T-helper 17 cell (primary cell): ENCODE measurements at regions not wholly inside any gene's neighbourhood (a gene's known extent, or its start where the extent isn't known, plus 50 kb on each side); places are given as distances from the start of the nearest gene placed in this dataset.
A peak's percentile ranks its signal among the peaks of the same experiment; 100 is the strongest.

Experiments
- ATAC-seq: fragments of 150-1000 bp; cut with Tn5 transposase; 2 replicates; pipeline ENCODE4 v1.10.0; 2021; ENCODE audit warnings: mild to moderate bottlenecking, moderate library complexity
- DNase-seq, 3 donors: peaks; one replicate each; pipeline versions ENCODE4 v3.0.0 to v3.0.0-alpha.2; 2020 to 2021
- H3K9me3 ChIP-seq: one replicate; pipeline ENCODE4 v1.7.0; 2013; ENCODE audit warnings: low read length, mild to moderate bottlenecking; ENCODE audit not compliant: control insufficient read depth, poor library complexity, severe bottlenecking
- H3K27ac Mint-ChIP-seq: one replicate; pipeline ENCODE4 v1.8.0; 2022; ENCODE audit warnings: mild to moderate bottlenecking, moderate library complexity, mixed read lengths
- H3K27me3 Mint-ChIP-seq: one replicate; pipeline ENCODE4 v1.8.0; 2022; ENCODE audit warnings: mixed read lengths
- H3K36me3 Mint-ChIP-seq: one replicate; pipeline ENCODE4 v1.8.0; 2022; ENCODE audit warnings: low read depth, mixed read lengths
- H3K4me1 Mint-ChIP-seq: one replicate; pipeline ENCODE4 v1.8.0; 2022; ENCODE audit warnings: mild to moderate bottlenecking, mixed read lengths
- H3K4me3 Mint-ChIP-seq: one replicate; pipeline ENCODE4 v1.8.0; 2022; ENCODE audit warnings: mild to moderate bottlenecking, moderate library complexity, mixed read lengths

DNA sequence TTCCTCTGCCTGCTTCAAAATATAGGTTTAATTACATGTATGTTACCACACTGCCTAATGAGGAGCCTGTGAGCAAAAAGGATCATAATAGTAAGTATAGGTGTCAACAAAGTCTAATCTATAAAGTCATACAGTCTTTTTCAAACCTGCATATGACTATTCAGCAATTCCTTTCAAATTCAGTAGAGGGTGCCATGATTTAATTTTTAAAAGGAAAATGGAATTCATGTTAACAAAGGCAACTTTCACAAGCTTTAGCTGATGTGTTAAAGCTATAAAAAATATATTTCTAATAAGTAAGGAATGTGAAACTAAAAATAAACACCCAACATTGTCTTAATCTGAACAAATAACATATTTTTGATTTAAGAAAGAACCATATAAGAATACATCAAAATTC lies 52.1 kb downstream of the MPP7 start:
- H3K9me3 ChIP-seq = no peaks in the 10 kb centered on the region
- peaks cover 14% of the 10 kb centered on the region for H3K4me1 Mint-ChIP-seq
- no peak overlapping the region for H3K4me3 Mint-ChIP-seq
- DNase-seq = no peak
- H3K27me3 Mint-ChIP-seq = no peaks in the 10 kb centered on the region
- ATAC-seq = peak; percentile 51
- peak overlapping the region; percentile 61 for H3K27ac Mint-ChIP-seq
- H3K36me3 Mint-ChIP-seq = no peaks in the 10 kb centered on the region

DNA sequence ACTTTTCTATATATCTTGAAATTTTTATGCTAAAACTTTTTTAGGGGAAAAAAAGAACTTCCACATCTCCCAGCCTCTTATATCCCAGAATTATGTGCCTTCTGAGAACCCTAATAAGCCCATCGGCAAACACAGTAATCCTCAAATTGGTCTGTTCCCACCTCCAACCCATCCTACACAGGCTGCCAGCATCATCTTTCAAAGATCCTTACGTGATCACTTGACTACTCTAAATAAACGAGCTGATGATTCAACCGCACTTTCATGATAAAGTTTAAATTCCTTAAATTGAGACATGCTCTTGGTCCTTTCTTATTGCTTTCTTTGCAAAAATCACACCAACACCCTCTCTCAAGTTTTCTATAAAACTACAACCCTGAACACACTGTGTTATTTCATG lies 52.5 kb downstream of the MPP7 start:
- Mint-ChIP-seq H3K27me3 (no peaks in the 10 kb centered on the region), H3K36me3 (no peaks in the 10 kb centered on the region), H3K4me1 (peaks cover 10% of the 10 kb centered on the region), H3K27ac (peak overlapping the region; percentile 61), H3K4me3 (no peak overlapping the region)
- ATAC-seq (no peak), DNase-seq (no peak)
- H3K9me3 ChIP-seq = no peaks in the 10 kb centered on the region

DNA sequence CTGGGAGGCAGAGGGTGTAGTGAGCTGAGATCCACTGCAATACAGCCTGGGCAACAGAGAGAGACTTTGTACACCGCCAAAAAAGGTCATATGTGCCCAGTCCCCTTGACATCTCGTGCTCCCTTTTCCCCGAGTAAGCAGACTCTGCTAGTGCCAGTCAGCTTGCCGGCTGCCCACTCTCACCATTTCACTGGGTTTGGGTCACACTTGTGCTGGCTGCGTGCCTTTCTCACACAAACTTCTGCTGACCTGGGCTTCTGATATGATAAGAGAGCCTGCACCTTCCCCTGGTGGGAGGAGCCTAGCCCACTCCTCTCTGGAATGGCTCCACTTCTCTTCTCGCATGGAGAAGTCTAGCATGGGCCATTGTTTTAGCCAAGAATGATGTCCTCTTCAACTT lies 53.4 kb downstream of the MPP7 start:
- no peak overlapping the region for H3K4me3 Mint-ChIP-seq
- ATAC-seq = no peak
- H3K36me3 Mint-ChIP-seq = no peaks in the 10 kb centered on the region
- H3K4me1 Mint-ChIP-seq = peaks cover 9% of the 10 kb centered on the region
- H3K9me3 ChIP-seq = no peaks in the 10 kb centered on the region
- H3K27me3 Mint-ChIP-seq = no peaks in the 10 kb centered on the region
- H3K27ac Mint-ChIP-seq = peak overlapping the region; percentile 61
- no peak for DNase-seq

DNA sequence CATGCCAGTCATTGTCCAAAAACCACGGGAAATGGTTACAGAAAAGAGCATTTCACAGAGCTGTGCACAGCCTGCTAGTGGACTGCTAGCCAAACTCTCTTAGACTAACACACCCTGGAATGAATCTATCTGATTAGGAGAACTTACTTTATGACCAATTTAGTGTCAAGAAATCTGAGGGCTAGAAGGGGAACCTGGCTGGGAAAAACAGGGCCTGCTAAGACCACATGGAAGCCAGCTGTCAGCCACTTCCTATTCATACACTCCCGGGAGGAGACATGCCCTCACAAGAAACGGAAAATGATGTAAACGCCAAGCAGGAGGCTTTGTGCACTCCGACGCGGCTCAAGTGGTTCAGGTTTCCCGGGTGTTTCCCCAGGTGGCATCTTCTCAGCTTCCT lies 54.8 kb downstream of the MPP7 start:
- peaks cover 8% of the 10 kb centered on the region for H3K4me1 Mint-ChIP-seq
- H3K27ac Mint-ChIP-seq = peak overlapping the region; percentile 35
- no peaks in the 10 kb centered on the region for H3K36me3 Mint-ChIP-seq
- no peaks in the 10 kb centered on the region for H3K27me3 Mint-ChIP-seq
- no peaks in the 10 kb centered on the region for H3K9me3 ChIP-seq
- ATAC-seq (no peak), DNase-seq (no peak)
- H3K4me3 Mint-ChIP-seq = peak overlapping the region; percentile 31

DNA sequence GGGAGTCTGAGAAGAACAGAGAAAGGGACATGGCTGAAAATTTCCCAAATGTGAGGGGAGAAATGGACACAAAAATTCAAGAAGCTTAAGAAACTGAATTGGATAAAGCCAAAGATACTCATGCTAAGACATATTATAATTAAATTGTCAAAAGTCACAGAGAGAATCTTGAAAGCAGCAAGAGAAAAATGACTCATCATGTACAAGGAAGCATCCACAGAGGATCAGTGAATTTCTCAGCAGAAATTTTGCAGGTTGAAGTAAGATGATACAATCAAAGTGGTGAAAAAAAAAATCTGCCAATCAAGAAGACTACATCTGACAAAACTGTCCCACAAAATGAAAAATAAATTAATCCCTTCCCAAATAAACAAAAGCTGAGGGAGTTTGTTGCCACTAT lies 56.8 kb downstream of the MPP7 start:
- no peaks in the 10 kb centered on the region for H3K9me3 ChIP-seq
- ATAC-seq = no peak
- H3K27me3 Mint-ChIP-seq = no peaks in the 10 kb centered on the region
- H3K36me3 Mint-ChIP-seq = no peaks in the 10 kb centered on the region
- DNase-seq = no peak
- H3K27ac Mint-ChIP-seq = no peak overlapping the region
- no peak overlapping the region for H3K4me3 Mint-ChIP-seq
- peaks cover 7% of the 10 kb centered on the region for H3K4me1 Mint-ChIP-seq

DNA sequence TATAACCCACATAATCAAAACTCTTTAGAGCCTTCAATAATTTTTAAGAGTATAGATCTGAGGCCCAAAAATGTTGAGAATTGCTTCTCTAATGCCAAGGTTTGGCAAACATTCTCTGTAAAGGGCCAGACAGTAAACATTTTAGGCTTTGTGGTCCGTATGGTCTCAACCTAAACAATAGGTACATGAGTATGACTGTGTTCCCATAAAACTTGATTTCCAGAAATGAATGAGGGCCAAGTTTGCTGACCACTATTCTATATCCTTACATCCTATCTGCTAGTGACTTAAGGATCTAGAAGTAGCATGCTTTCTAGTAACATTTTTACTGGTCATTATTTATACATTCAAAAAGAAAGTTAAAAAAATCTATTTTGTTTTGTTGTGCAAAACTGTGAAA lies 58.9 kb downstream of the MPP7 start:
- ATAC-seq (no peak), DNase-seq (no peak)
- H3K36me3 Mint-ChIP-seq = no peaks in the 10 kb centered on the region
- no peak overlapping the region for H3K27ac Mint-ChIP-seq
- H3K4me1 Mint-ChIP-seq = peaks cover 6% of the 10 kb centered on the region
- no peaks in the 10 kb centered on the region for H3K9me3 ChIP-seq
- H3K4me3 Mint-ChIP-seq = no peak overlapping the region
- H3K27me3 Mint-ChIP-seq = no peaks in the 10 kb centered on the region

DNA sequence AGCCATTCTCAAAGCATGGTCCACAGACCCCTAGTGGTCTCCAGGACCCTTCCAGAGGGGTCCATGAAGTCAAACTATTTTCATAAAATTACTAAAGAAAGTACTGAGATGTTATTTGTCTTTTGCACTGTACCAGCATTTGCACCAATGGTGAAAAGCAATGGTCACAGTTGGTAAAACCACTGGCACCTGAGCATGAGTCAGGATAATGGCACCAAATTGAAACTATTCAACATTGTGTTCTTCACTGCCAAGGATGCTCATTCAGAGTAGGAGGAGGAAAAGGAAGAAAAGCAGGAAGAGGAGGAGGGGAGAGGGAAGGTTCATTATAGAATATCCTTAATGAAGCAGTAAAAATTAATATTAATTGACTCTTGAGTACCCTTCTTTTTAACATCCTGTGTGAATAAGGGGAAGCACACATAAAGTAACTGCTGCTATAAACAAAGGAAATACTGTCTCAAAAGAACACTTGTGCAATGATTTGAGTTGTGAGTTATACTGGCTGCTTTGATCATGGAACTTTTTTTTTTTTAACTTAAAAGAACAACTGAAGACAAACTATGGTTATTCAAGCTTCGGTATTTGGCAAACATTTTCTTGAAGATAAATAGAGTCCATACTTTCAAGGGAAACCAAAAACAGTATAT lies 60.2 kb downstream of the MPP7 start:
- DNase-seq (no peak), ATAC-seq (no peak)
- no peak overlapping the region for H3K27ac Mint-ChIP-seq
- peaks cover 2% of the 10 kb centered on the region for H3K4me1 Mint-ChIP-seq
- no peaks in the 10 kb centered on the region for H3K27me3 Mint-ChIP-seq
- H3K4me3 Mint-ChIP-seq = no peak overlapping the region
- H3K36me3 Mint-ChIP-seq = no peaks in the 10 kb centered on the region
- no peaks in the 10 kb centered on the region for H3K9me3 ChIP-seq

DNA sequence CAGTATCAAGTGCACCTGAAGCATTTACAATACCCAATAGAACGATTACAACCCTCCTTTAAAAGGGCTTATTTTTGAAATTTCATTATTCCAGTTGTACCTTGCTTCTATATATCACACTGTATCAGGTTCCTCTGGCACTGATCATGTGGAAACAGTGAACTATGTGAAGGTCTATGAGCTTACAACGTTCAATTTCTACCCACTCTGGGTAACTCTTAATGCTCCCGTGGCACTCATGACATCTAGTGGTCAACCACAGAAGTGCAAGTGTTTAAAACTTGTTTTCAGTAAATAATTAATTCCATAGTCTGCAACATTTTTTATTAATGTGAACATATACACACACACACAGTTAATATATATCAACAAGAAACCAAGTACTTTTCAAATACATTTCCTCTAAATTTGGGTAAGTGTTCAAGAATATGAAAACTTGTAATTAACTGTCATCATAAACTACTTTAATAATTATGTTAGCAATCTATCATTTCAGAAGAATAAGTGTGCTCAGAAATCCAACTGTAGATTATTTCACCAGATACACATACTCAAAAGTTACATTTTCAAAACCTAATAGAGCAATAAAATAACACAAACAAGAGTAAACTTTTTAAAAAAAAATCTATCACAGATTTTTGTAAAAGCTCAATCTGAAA lies 61.0 kb downstream of the MPP7 start:
- Mint-ChIP-seq H3K27ac (no peak overlapping the region), H3K4me3 (no peak overlapping the region), H3K4me1 (peaks cover 2% of the 10 kb centered on the region), H3K27me3 (no peaks in the 10 kb centered on the region), H3K36me3 (no peaks in the 10 kb centered on the region)
- peak in 1 of 3 donors; percentile 26 for DNase-seq
- no peaks in the 10 kb centered on the region for H3K9me3 ChIP-seq
- ATAC-seq = peak; percentile 78

DNA sequence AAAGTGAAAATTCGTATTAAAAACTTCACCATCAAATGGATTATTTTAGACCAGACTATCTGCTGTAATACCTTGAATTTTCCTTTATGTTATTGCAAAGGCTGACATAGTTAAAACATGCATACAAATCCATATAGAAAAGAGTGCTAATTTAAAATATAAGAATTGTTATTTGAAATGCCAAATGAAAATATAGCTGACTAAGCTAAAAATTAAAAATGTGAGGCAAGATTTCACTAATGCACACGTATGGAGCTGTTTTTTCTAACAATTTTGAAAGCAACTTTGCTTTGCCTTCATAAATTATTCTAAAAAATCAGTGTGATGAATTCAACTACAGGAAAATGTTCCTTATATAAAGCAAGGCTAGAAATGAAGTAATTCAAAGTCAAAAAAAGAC lies 62.5 kb downstream of the MPP7 start:
- ATAC-seq = no peak
- Mint-ChIP-seq H3K4me1 (peaks cover 2% of the 10 kb centered on the region), H3K27ac (no peak overlapping the region), H3K36me3 (peaks cover 3% of the 10 kb centered on the region), H3K27me3 (no peaks in the 10 kb centered on the region), H3K4me3 (no peak overlapping the region)
- no peaks in the 10 kb centered on the region for H3K9me3 ChIP-seq
- DNase-seq = no peak

DNA sequence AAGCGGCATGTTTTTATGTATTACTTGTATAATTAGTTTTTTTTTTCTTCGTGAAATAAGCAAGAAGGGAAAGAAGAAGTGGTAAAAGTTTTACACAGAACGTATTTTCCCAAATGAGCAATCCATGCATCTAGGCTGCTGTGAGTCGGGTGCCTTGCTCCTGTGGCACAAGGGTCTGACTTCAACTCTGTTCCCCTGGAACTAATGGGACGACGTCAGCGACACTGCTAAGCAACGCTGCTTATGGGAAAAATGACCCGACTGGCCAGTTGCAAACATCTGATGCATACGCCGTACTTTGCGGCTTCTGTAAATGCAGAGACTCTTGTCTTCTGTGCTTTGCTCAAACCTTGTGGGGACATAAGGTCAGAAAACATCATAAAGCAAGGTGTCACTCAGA lies 66.3 kb downstream of the MPP7 start:
- Mint-ChIP-seq H3K36me3 (peaks cover 6% of the 10 kb centered on the region), H3K27me3 (no peaks in the 10 kb centered on the region), H3K4me3 (no peak overlapping the region), H3K27ac (no peak overlapping the region), H3K4me1 (peaks cover 10% of the 10 kb centered on the region)
- ATAC-seq = no peak
- no peak for DNase-seq
- H3K9me3 ChIP-seq = no peaks in the 10 kb centered on the region

DNA sequence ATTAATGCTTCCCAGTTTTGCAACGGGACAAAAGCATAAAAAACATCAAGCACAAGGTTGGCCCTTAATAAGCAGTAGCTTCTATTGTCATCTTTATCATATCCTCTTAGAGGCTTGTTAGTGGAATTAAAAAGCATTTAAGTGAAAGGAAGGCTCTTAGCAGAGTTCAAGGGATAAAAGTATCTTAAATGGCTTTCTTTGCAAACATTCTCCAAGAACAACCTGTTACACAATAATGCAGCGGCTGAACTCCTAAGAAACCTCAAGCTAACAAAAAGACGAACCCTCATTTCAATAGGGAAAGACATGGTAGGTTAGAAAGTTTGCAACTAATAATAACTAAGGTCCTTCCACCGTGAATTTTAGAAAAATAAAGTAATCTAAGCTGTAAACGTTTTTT lies 82.1 kb downstream of the MPP7 start:
- peaks cover 19% of the 10 kb centered on the region for H3K4me1 Mint-ChIP-seq

DNA sequence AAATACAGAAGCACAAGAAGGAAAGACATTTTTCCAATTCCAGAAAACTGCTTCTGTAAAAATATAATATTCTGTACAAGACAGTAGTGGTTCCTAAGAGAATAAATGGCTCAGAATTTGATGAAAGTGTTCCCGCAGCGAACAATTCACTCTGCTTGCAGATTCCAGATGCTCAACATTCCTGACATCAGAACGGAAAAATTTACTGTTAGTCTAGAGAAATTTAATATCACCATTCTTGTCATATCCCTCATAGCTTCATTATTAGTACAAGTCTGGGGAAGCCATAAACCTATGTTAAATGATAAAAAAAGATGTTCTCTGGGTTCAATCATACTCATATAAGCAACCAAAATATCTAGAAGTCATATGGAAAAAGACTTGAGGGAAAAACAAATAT lies 83.6 kb downstream of the MPP7 start:
- ATAC-seq (no peak), DNase-seq (no peak)
- Mint-ChIP-seq H3K4me1 (peaks cover 23% of the 10 kb centered on the region), H3K27me3 (no peaks in the 10 kb centered on the region), H3K36me3 (no peaks in the 10 kb centered on the region), H3K4me3 (no peak overlapping the region), H3K27ac (no peak overlapping the region)
- H3K9me3 ChIP-seq = no peaks in the 10 kb centered on the region

More for the DNA sequence above, 82.1 kb downstream of the MPP7 start:
- Mint-ChIP-seq H3K4me3 (no peak overlapping the region), H3K27me3 (no peaks in the 10 kb centered on the region), H3K36me3 (peaks cover 3% of the 10 kb centered on the region), H3K27ac (no peak overlapping the region)
- ATAC-seq = no peak
- H3K9me3 ChIP-seq = no peaks in the 10 kb centered on the region
- no peak for DNase-seq

DNA sequence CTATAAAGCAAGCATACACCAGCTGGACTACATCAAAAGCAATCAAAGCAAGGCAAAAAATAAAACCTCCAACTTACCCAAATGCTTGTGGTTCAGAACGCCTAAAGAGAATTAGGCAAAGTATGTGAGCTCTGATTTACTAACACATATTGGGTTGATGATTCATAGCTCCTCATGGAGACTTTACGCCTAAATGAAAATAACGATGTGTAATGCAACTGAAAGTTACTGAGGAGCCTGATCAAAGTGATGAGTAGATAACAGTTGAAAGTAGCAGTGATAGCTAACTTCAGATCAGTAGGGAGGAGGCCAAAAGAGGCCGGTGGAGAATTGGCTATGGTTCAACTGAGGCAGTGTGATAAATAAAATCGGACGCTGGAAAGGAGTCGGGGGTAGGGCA lies 85.0 kb downstream of the MPP7 start:
- Mint-ChIP-seq H3K36me3 (no peaks in the 10 kb centered on the region), H3K27ac (peak overlapping the region; percentile 47), H3K4me3 (peak overlapping the region; percentile 52), H3K4me1 (peaks cover 26% of the 10 kb centered on the region), H3K27me3 (no peaks in the 10 kb centered on the region)
- no peaks in the 10 kb centered on the region for H3K9me3 ChIP-seq
- DNase-seq = no peak
- no peak for ATAC-seq

DNA sequence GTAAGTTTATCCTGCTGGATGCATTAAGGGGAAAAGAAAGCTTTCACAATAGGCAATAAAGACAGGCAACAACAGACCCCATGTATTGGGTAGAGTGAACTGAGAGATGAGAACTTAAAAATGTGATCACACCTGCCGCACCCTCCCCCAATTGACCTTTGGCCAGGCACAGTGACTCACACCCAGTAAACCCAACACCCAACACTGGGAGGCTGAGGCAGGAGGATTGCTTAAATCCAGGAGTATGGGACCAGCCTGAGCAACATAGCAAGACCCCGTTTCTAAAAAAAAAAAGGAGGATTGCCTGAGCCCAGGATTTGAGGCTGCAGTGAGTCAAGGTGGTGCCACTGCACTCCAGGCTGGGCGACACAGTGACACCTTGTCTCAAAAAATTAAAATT lies 86.9 kb downstream of the MPP7 start:
- no peaks in the 10 kb centered on the region for H3K9me3 ChIP-seq
- no peak overlapping the region for H3K4me3 Mint-ChIP-seq
- peaks cover 31% of the 10 kb centered on the region for H3K4me1 Mint-ChIP-seq
- ATAC-seq = no peak
- peaks cover 11% of the 10 kb centered on the region for H3K36me3 Mint-ChIP-seq
- no peak for DNase-seq
- no peaks in the 10 kb centered on the region for H3K27me3 Mint-ChIP-seq
- H3K27ac Mint-ChIP-seq = no peak overlapping the region
